B cell (primary cell): ENCODE measurements at regions not wholly inside any gene's neighbourhood (a gene's known extent, or its start where the extent isn't known, plus 50 kb on each side); places are given as distances from the start of the nearest gene placed in this dataset.

Experiments used
- ATAC-seq: fragments of 200-7000 bp; cut with Tn5 transposase; one replicate; pipeline ENCODE4 v1.10.0; 2021; ENCODE audit warnings: low read depth, mild to moderate bottlenecking, moderate number of reproducible peaks, moderate library complexity
- CTCF ChIA-PET: fragments of 350-600 bp; sonication (Branson Sonifier 250); formaldehyde crosslinking; loops from one replicate; lab custom pipeline; 2021; ENCODE audit warnings: antibody characterized with exemption, inconsistent platforms; lab: Charles Lee
- POLR2A ChIA-PET: fragments of 350-600 bp; sonication (Branson Sonifier 250); formaldehyde crosslinking; loops from one replicate; lab custom pipeline; 2021; ENCODE audit warnings: antibody characterized with exemption; lab: Charles Lee
- DNase-seq: peaks from one replicate; pipeline ENCODE4 v3.0.0; 2013
- H2AFZ ChIP-seq: 2 replicates; pipeline ENCODE4 v1.6.1; 2012; ENCODE audit warnings: mild to moderate bottlenecking, low read depth, low read length; ENCODE audit not compliant: insufficient read depth, poor library complexity, severe bottlenecking
- H3K27ac ChIP-seq, 2 donors: 1 replicate in 1 of 2; 2 replicates in 1 of 2; pipeline ENCODE4 v1.5.1; 2012 to 2013; ENCODE audit warnings: low read length in 2 of 2, mild to moderate bottlenecking in 2 of 2, moderate library complexity in 1 of 2
- H3K27me3 ChIP-seq, 4 experiments: fragments of 200-600 bp in 1 of 4; sonication (generic) in 1 of 4; replicated peaks in 1 of 4; 1 replicate in 2 of 4; 2 replicates in 2 of 4; pipeline versions ENCODE4 v1.6.1 to v1.7.0; 2013 to 2016; ENCODE audit warnings: low read length in 3 of 4, mild to moderate bottlenecking in 2 of 4, mixed read lengths in 1 of 4, moderate library complexity in 1 of 4; ENCODE audit not compliant: insufficient read depth in 4 of 4, control insufficient read depth in 3 of 4; ENCODE audit errors: control extremely low read depth in 1 of 4
- H3K36me3 ChIP-seq, 2 experiments: replicated peaks in 1 of 2; 1 replicate in 1 of 2; 2 replicates in 1 of 2; pipeline versions ENCODE4 v1.6.1 to v1.7.1; 2013; ENCODE audit warnings: low read length in 1 of 2; ENCODE audit not compliant: insufficient read depth in 2 of 2, control insufficient read depth in 1 of 2; ENCODE audit errors: control extremely low read depth in 1 of 2, extremely low read depth in 1 of 2
- H3K4me1 ChIP-seq, 2 donors: fragments of 200-600 bp in 1 of 2; sonication (generic) in 1 of 2; 1 replicate in 1 of 2; 2 replicates in 1 of 2; pipeline versions ENCODE4 v1.5.1 to v1.6.1; 2013 to 2017; ENCODE audit warnings: low read length in 2 of 2; ENCODE audit not compliant: control insufficient read depth in 2 of 2, insufficient read depth in 2 of 2
- H3K4me2 ChIP-seq: replicated peaks from 2 replicates; pipeline ENCODE3; 2012; ENCODE audit warnings: mild to moderate bottlenecking, low read depth, low read length; ENCODE audit not compliant: poor library complexity, severe bottlenecking
- H3K4me3 ChIP-seq, 5 experiments: fragments of 200-600 bp in 1 of 5; sonication (generic) in 1 of 5; 1 replicate in 3 of 5; 2 replicates in 2 of 5; pipeline versions ENCODE4 v1.5.1 to v1.7.0; 2011 to 2016; ENCODE audit warnings: low read length in 4 of 5, mild to moderate bottlenecking in 4 of 5, low read depth in 2 of 5, control low read depth in 1 of 5, moderate library complexity in 1 of 5; ENCODE audit not compliant: insufficient read depth in 1 of 5; ENCODE audit errors: control extremely low read depth in 1 of 5, extremely low read depth in 1 of 5
- H3K79me2 ChIP-seq: fragments of 200-600 bp; sonication (generic); one replicate; pipeline ENCODE4 v1.6.0; 2016; ENCODE audit warnings: low read length; ENCODE audit not compliant: control insufficient read depth, insufficient read depth
- H3K9ac ChIP-seq: fragments of 200-600 bp; sonication (generic); 2 replicates; pipeline ENCODE4 v1.6.1; 2017; ENCODE audit warnings: mild to moderate bottlenecking, low read length, moderate library complexity
- H3K9me3 ChIP-seq, 3 donors: one replicate each; pipeline versions ENCODE4 v1.6.1 to v1.7.1; 2013; ENCODE audit warnings: low read length in 2 of 3; ENCODE audit not compliant: control insufficient read depth in 2 of 3, insufficient read depth in 1 of 3; ENCODE audit errors: control extremely low read depth in 1 of 3
- H4K20me1 ChIP-seq: 2 replicates; pipeline ENCODE4 v1.6.0; 2012; ENCODE audit warnings: mild to moderate bottlenecking, low read length; ENCODE audit not compliant: insufficient read depth, control insufficient read depth, poor library complexity, severe bottlenecking
- H3K27ac Mint-ChIP-seq: one replicate; pipeline ENCODE4 v1.8.0; 2021; ENCODE audit warnings: mixed read lengths
- H3K27me3 Mint-ChIP-seq: one replicate; pipeline ENCODE4 v1.8.0; 2021; ENCODE audit warnings: mixed read lengths
- H3K4me1 Mint-ChIP-seq: one replicate; pipeline ENCODE4 v1.8.0; 2021; ENCODE audit warnings: mixed read lengths
- H3K4me3 Mint-ChIP-seq: one replicate; pipeline ENCODE4 v1.8.0; 2021; ENCODE audit warnings: mixed read lengths
- H3K9me3 Mint-ChIP-seq: one replicate; pipeline ENCODE4 v1.8.0; 2022; ENCODE audit warnings: mixed read lengths; ENCODE audit not compliant: insufficient read depth
- EZH2 ChIP-seq: IDR thresholded peaks from 2 replicates; pipeline ENCODE4 v1.6.1; 2012; ENCODE audit warnings: borderline replicate concordance, low read depth, mild to moderate bottlenecking, moderate library complexity, low read length; ENCODE audit not compliant: insufficient read depth, poor library complexity, severe bottlenecking
- WGBS: methylation state at CpG from one replicate; pipeline ENCODE4 v1.1.5; 2013; ENCODE audit warnings: missing lambda C conversion rate; ENCODE audit not compliant: insufficient coverage; 5-methylcytosine and 5-hydroxymethylcytosine counted together
- intact Hi-C: fragments of 100-400 bp; cut with micrococcal nuclease; formaldehyde crosslinking; loops from one replicate; pipeline ENCODE4 v1.10.0; 2022
- TF ChIP-seq, protein P1 (sequence below): fragments of 200-600 bp; IDR thresholded peaks from one replicate; pipeline ENCODE4 v1.8.0; 2022; ENCODE audit warnings: antibody characterized with exemption, mild to moderate bottlenecking

DNA sequence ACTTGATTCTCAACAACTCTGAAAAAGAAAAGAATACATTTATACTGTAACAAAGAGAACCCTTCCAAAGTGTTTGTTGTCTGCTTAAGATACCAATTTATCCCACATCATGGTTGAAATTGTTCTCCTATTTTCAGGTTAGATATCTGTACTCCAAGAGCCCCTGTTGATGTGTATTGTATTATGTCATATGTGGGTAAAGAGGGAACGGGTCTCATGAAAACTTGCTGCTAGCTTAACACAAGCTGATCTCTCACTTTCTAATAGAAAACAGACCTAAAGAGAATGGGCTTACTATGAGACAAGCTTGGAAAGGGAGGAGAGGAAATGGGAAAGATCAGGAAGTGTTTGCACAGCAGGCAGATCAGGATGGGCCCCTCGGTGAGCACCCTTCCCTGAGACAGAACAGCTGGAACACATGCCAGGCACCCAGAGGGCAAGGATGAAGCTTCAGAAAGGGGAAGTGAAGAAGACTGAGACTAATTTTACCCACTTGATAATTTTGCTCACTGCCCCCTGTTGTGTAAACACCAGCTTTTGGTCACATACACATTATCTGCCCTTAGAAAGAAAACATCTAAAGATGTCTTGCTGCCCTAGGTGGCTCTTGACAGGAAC lies 747.9 kb upstream of the CCDC54 start:
- Histone ChIP-seq H3K36me3 (no peaks in the 10 kb centered on the region), H3K79me2 (no peaks in the 10 kb centered on the region), H3K4me3 (no peak overlapping the region), H3K9me3 (peaks cover 0 to 4% (median 0%) of the 10 kb centered on the region in 3 donors), H3K27ac (no peak overlapping the region), H2AFZ (no peak overlapping the region), H3K9ac (no peak overlapping the region), H3K4me2 (no peak overlapping the region), H4K20me1 (no peaks in the 10 kb centered on the region), H3K27me3 (no peaks in the 10 kb centered on the region), H3K4me1 (peaks cover 0 to 6% of the 10 kb centered on the region in 2 donors)
- Mint-ChIP-seq H3K4me3 (no peak overlapping the region), H3K27ac (no peak overlapping the region), H3K9me3 (peaks cover 3% of the 10 kb centered on the region), H3K4me1 (peaks cover 6% of the 10 kb centered on the region), H3K27me3 (no peaks in the 10 kb centered on the region)
- no peak for TF ChIP-seq EZH2
- TF ChIP-seq, protein P1, sequence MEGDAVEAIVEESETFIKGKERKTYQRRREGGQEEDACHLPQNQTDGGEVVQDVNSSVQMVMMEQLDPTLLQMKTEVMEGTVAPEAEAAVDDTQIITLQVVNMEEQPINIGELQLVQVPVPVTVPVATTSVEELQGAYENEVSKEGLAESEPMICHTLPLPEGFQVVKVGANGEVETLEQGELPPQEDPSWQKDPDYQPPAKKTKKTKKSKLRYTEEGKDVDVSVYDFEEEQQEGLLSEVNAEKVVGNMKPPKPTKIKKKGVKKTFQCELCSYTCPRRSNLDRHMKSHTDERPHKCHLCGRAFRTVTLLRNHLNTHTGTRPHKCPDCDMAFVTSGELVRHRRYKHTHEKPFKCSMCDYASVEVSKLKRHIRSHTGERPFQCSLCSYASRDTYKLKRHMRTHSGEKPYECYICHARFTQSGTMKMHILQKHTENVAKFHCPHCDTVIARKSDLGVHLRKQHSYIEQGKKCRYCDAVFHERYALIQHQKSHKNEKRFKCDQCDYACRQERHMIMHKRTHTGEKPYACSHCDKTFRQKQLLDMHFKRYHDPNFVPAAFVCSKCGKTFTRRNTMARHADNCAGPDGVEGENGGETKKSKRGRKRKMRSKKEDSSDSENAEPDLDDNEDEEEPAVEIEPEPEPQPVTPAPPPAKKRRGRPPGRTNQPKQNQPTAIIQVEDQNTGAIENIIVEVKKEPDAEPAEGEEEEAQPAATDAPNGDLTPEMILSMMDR: no peak
- ChIA-PET POLR2A (no interaction called here), CTCF (no interaction called here)
- intact Hi-C loops: no loop called here
- no peak for ATAC-seq
- 0% methylated on average over 1 of the region's 2 CpGs for WGBS
- peak; percentile 8 for DNase-seq

DNA sequence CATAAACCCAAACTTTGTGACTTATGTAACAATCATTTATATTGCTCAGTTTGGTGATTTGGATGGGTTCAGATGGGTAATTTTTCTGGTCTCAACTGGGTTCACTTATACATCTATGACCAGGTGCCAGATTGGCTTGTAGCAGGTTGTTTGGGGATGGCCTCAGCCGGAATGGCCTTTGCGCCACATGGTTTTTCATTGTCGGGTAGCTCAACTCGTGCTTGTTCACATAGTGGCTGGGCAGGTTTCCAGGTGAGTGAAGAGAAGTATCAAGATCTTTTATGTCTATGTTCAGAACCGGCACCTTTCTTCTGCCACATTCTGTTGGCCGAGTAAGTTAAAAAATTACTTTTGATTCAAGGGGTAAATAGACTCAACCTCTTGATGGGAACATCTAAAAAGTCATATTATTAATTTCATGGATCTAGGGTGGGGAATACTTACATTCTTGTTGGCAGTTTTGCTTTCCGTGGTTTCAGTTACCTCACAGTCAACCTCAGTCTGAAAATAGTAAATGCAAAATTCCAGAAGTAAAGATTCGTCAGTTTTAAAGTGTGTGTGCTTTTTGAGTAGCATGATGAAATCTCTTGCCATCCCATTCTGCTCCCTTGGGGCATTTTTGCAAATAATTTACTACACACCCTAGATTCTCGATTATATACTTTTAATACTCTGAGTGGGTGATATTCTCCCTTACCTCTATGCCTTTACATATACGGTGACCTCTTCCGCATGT lies 745.7 kb upstream of the CCDC54 start:
- H3K4me1 Mint-ChIP-seq: peaks cover 6% of the 10 kb centered on the region
- H3K79me2 ChIP-seq: no peaks in the 10 kb centered on the region
- DNase-seq (no peak), ATAC-seq (no peak)
- no peaks in the 10 kb centered on the region for H4K20me1 ChIP-seq
- H3K9ac ChIP-seq: no peak overlapping the region
- ChIA-PET POLR2A (no interaction called here), CTCF (no interaction called here)
- no peak overlapping the region for H3K27ac ChIP-seq
- H3K27me3 ChIP-seq: no peaks in the 10 kb centered on the region
- H3K27me3 Mint-ChIP-seq: peaks cover under 1% of the 10 kb centered on the region
- H3K9me3 ChIP-seq: no peaks in the 10 kb centered on the region
- no peak overlapping the region for H3K27ac Mint-ChIP-seq
- no peak overlapping the region for H3K4me3 ChIP-seq
- no peaks in the 10 kb centered on the region for H3K36me3 ChIP-seq
- intact Hi-C loops: no loop called here
- H3K4me1 ChIP-seq: peaks cover 0 to 6% of the 10 kb centered on the region in 2 donors
- no peak overlapping the region for H2AFZ ChIP-seq
- 96% methylated on average over 6 of the region's 11 CpGs for WGBS
- no peaks in the 10 kb centered on the region for H3K9me3 Mint-ChIP-seq
- TF ChIP-seq, protein P1: no peak
- no peak for TF ChIP-seq EZH2
- H3K4me3 Mint-ChIP-seq: no peak overlapping the region
- no peak overlapping the region for H3K4me2 ChIP-seq
